ENCODE measurements at regions not wholly inside any gene's neighbourhood (a gene's known extent, or its start where the extent isn't known, plus 50 kb on each side); places are given as distances from the start of the nearest gene placed in this dataset.
"Not testable (repeated sequence)": the region's sequence is repeated elsewhere in the genome, so short reads cannot be mapped to it uniquely, and the experiment has no call there.

GRCh38 chr16:29126057-29126494 is 141.2 kb downstream of the LAT start:
- no peak overlapping the region for H3K4me2 ChIP-seq (ENCODE audit: low read length)
- no peaks in the 10 kb centered on the region for H3K9me2 ChIP-seq (ENCODE audit: insufficient read depth, low read length)
- H3K9ac ChIP-seq (ENCODE audit: low read length), result no peak overlapping the region
- H3K9me3 ChIP-seq (ENCODE audit: low read length), result no peaks in the 10 kb centered on the region
- no peak overlapping the region for H2AFZ ChIP-seq (ENCODE audit: low read depth, low read length)
- H3K4me3 ChIP-seq (ENCODE audit: low read length), result no peak overlapping the region
- H3K27ac ChIP-seq (ENCODE audit: low read length), result no peak overlapping the region
- H3K79me2 ChIP-seq (replicated peaks; ENCODE audit: insufficient read depth, low read length), result no peaks in the 10 kb centered on the region
- TF ChIP-seq POLR2AphosphoS5 (IDR thresholded peaks at IDR 0.05), result no peak
- TF ChIP-seq EZH2 (IDR thresholded peaks at IDR 0.05; ENCODE audit: borderline replicate concordance, insufficient read depth, low read length, poor library complexity, severe bottlenecking), result no peak
- H3F3A ChIP-seq (ENCODE audit: insufficient read depth, low read length, poor library complexity, severe bottlenecking), result no peaks in the 10 kb centered on the region
- H4K20me1 ChIP-seq (ENCODE audit: insufficient read depth), result no peaks in the 10 kb centered on the region
- no peaks in the 10 kb centered on the region for H3K27me3 ChIP-seq (ENCODE audit: insufficient read depth, low read depth, low read length)
- no peaks in the 10 kb centered on the region for H3K36me3 ChIP-seq (ENCODE audit: insufficient read depth, low read length)

- no peaks in the 10 kb centered on the region for H4K20me1 ChIP-seq (ENCODE audit: insufficient read depth)
- H3K9me2 ChIP-seq (ENCODE audit: insufficient read depth, low read length), result no peaks in the 10 kb centered on the region
- no peaks in the 10 kb centered on the region for H3K27me3 ChIP-seq (ENCODE audit: insufficient read depth, low read depth, low read length)
- H2AFZ ChIP-seq (ENCODE audit: low read depth, low read length), result no peak overlapping the region
- no peaks in the 10 kb centered on the region for H3F3A ChIP-seq (ENCODE audit: insufficient read depth, low read length, poor library complexity, severe bottlenecking)
- no peak overlapping the region for H3K4me2 ChIP-seq (ENCODE audit: low read length)
- H3K4me3 ChIP-seq (ENCODE audit: low read length), result no peak overlapping the region
- H3K79me2 ChIP-seq (replicated peaks; ENCODE audit: insufficient read depth, low read length), result no peaks in the 10 kb centered on the region
- H3K9ac ChIP-seq (ENCODE audit: low read length), result no peak overlapping the region
- TF ChIP-seq CTCF (IDR thresholded peaks at IDR 0.05; ENCODE audit: poor library complexity, severe bottlenecking), result no peak
- TF ChIP-seq MXI1 (conservative IDR thresholded peaks at IDR 0.05; ENCODE audit: poor library complexity, severe bottlenecking), result no peak
- TF ChIP-seq POLR2AphosphoS5 (IDR thresholded peaks at IDR 0.05), result no peak
- TF ChIP-seq REST (IDR thresholded peaks at IDR 0.05; ENCODE audit: borderline replicate concordance), result no peak
- TF ChIP-seq RAD21 (conservative IDR thresholded peaks at IDR 0.05), result no peak
- no peak for TF ChIP-seq SMC3 (conservative IDR thresholded peaks at IDR 0.05; ENCODE audit: poor library complexity)
- no peak for TF ChIP-seq EP300 (conservative IDR thresholded peaks at IDR 0.05; ENCODE audit: poor library complexity, severe bottlenecking)
- H3K27ac ChIP-seq (ENCODE audit: low read length), result no peak overlapping the region
- H3K36me3 ChIP-seq (ENCODE audit: insufficient read depth, low read length), result no peaks in the 10 kb centered on the region
- no peaks in the 10 kb centered on the region for H3K9me3 ChIP-seq (ENCODE audit: low read length)
Observed at GRCh38 chr16:29124828-29125227, 140.0 kb downstream of the LAT start.

GRCh38 chr16:29124162-29124561 is 139.3 kb downstream of the LAT start:
- H3K36me3 ChIP-seq (ENCODE audit: insufficient read depth, low read length), result not testable (repeated sequence)

GRCh38 chr16:29120680-29121079 is 135.8 kb downstream of the LAT start:
- H2AFZ ChIP-seq (ENCODE audit: low read depth, low read length); H3K9me3 ChIP-seq (ENCODE audit: low read length); H3K4me2 ChIP-seq (ENCODE audit: low read length); H3K9me2 ChIP-seq (ENCODE audit: insufficient read depth, low read length); H3K27me3 ChIP-seq (ENCODE audit: insufficient read depth, low read depth, low read length); H3K79me2 ChIP-seq (replicated peaks; ENCODE audit: insufficient read depth, low read length); H3K36me3 ChIP-seq (ENCODE audit: insufficient read depth, low read length); H3K27ac ChIP-seq (ENCODE audit: low read length); H3F3A ChIP-seq (ENCODE audit: insufficient read depth, low read length, poor library complexity, severe bottlenecking); H3K9ac ChIP-seq (ENCODE audit: low read length); H4K20me1 ChIP-seq (ENCODE audit: insufficient read depth); H3K4me3 ChIP-seq (ENCODE audit: low read length): not testable (repeated sequence)

More at GRCh38 chr16:29124162-29124561, 139.3 kb downstream of the LAT start:
- H2AFZ ChIP-seq (ENCODE audit: low read depth, low read length); H3K9me3 ChIP-seq (ENCODE audit: low read length); H4K20me1 ChIP-seq (ENCODE audit: insufficient read depth); H3K27ac ChIP-seq (ENCODE audit: low read length); H3K4me3 ChIP-seq (ENCODE audit: low read length); H3K79me2 ChIP-seq (replicated peaks; ENCODE audit: insufficient read depth, low read length); H3K9ac ChIP-seq (ENCODE audit: low read length); H3K4me2 ChIP-seq (ENCODE audit: low read length); H3K27me3 ChIP-seq (ENCODE audit: insufficient read depth, low read depth, low read length); H3F3A ChIP-seq (ENCODE audit: insufficient read depth, low read length, poor library complexity, severe bottlenecking); H3K9me2 ChIP-seq (ENCODE audit: insufficient read depth, low read length): not testable (repeated sequence)

- not testable (repeated sequence) for H4K20me1 ChIP-seq (ENCODE audit: insufficient read depth); H3K9me3 ChIP-seq (ENCODE audit: low read length)
Observed at GRCh38 chr16:29118301-29118957, 133.6 kb downstream of the LAT start.

More at GRCh38 chr16:29118301-29118957, 133.6 kb downstream of the LAT start:
- H3K4me2 ChIP-seq (ENCODE audit: low read length); H2AFZ ChIP-seq (ENCODE audit: low read depth, low read length); H3K4me3 ChIP-seq (ENCODE audit: low read length); H3K9ac ChIP-seq (ENCODE audit: low read length); H3K36me3 ChIP-seq (ENCODE audit: insufficient read depth, low read length); H3K9me2 ChIP-seq (ENCODE audit: insufficient read depth, low read length); H3F3A ChIP-seq (ENCODE audit: insufficient read depth, low read length, poor library complexity, severe bottlenecking); H3K27ac ChIP-seq (ENCODE audit: low read length); H3K27me3 ChIP-seq (ENCODE audit: insufficient read depth, low read depth, low read length); H3K79me2 ChIP-seq (replicated peaks; ENCODE audit: insufficient read depth, low read length): not testable (repeated sequence)
